ENCODE measurements at regions not wholly inside any gene's neighbourhood (a gene's known extent, or its start where the extent isn't known, plus 50 kb on each side); places are given as distances from the start of the nearest gene placed in this dataset.

DNA sequence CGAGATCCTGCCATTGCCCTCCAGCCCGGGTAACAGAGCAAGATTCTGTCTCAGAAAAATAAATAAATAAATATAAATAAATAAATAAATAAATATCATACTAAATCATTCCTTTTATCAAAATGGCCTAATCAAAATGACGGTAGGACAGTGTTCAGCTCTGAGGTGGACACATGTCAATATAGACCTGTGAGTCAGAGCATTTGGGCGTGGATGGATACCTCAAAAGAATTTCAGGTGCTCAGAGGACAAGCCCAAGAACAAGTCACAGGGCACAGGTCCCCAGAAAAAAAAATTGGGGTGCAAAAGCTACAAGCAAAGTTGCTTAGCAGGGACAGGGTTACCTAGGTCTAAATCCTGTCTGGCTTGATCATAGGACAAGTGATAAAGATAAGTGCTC lies 204.7 kb upstream of the HS3ST1 start:
- DNase-seq (ENCODE audit: low spot score): no peak

GRCh38 chr4:11632483-11632882 lies 203.8 kb upstream of the HS3ST1 start:
- peak; percentile 59 for DNase-seq (ENCODE audit: low spot score)

DNA sequence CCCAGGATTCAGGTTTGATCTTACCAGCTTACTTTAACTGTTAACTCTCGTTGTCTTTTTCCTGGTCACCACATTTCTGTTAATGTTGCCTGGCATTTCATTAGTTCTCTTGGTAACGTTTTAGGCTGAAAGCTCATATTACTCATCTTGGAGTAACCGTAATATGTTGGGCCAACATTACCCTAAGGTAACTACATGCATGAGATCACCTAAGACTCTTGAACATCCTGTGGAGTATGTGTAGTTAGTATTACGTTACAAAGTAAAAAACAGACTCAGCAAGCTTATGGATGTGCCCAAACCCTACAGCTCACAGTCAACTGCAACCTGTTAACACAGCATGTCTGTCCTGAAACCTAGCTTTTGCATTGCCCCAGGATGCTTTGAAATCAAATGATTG lies 203.3 kb upstream of the HS3ST1 start:
- no peak for DNase-seq (ENCODE audit: low spot score)

- DNase-seq (ENCODE audit: low spot score): no peak
Observed at GRCh38 chr4:11631416-11631815, 202.7 kb upstream of the HS3ST1 start.

DNA sequence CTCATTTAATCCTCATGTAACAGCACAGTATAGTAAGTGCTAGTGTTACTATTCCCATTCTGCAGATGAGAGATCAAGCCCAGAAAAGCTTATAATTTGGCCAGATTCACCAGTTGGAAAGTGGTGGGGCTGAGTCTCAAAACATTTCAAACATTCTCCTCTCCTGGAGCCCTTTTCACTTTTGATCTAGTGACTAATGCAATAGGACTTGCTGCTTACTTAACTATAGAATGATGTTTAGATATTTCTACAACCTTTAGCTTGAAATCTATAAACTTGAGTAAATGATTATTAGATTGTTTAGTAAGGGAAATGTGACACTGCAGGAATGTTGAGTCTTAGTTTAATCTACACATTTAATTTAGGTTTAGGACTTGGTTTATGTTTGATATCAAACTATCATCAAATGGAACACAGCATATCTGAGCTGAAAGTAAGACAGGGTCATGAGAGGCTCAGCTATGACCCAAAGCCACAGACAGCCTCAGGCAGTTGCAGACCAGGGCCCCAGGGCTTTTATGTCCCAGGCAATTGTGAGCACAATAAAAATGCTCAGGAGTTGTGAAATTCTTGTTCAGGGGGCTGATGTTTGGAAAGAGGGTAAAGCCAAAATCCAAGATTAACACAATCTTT lies 199.5 kb upstream of the HS3ST1 start:
- DNase-seq (ENCODE audit: low spot score): no peak

- DNase-seq (ENCODE audit: low spot score): no peak
Observed at GRCh38 chr4:11626066-11626465, 197.4 kb upstream of the HS3ST1 start.

DNA sequence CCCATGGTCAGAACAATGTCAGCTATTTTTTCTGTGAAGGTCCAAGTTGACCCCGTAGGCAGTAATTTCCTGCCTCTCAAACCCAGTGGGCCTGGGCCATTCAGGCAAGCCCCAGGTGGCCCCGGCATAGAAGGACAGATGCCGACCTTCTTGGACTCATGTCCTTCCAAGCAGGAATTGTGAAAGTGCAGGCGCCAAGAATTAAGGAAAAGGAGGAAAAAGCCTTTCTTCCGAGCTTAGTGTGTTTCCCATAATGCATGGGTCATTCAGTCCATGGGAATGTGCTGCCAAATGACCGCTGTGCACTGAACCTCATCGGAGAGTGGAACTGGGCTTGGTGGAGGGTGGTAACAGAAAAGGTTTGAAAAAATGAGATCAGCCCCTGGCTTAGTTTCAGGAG lies 196.5 kb upstream of the HS3ST1 start:
- no peak for DNase-seq (ENCODE audit: low spot score)

GRCh38 chr4:11624370-11624769 lies 195.7 kb upstream of the HS3ST1 start:
- no peak for DNase-seq (ENCODE audit: low spot score)

- DNase-seq (ENCODE audit: low spot score): peak; percentile 54
Observed at GRCh38 chr4:11623726-11624037, 195.0 kb upstream of the HS3ST1 start.

DNA sequence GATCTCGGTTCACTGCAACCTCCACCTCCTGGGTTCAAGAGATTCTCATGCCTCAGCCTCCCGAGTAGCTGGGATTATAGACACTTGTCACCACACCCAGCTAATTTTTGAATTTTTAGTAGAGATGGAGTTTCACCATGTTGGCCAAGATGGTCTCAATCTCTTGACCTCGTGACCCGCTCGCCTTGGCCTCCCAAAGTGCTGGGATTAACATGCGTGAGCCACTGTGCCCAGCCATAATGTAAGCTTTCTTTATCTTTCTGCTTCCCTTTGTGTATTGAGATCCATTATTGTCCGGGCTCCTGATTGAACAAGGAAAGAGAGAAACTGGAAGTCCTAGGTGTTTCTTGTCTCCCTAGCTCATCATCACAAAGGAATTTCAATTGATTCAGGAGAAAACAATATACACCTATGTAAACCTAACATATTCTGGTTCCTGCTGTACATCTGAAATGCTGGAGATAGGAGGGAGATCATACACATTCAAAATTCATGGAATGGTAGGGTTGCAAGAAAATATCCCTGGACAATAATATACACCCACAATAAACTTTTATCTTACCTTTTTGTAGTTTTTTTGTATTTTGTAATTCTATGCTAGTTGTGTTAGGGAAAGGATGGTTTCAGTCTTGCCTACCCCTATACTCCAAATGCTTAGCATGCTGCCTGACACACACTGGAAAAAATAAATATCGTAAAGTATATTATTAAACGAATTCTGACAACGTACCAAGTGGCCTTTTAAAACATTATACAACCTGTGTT lies 194.4 kb upstream of the HS3ST1 start:
- no peak for DNase-seq (ENCODE audit: low spot score)

DNA sequence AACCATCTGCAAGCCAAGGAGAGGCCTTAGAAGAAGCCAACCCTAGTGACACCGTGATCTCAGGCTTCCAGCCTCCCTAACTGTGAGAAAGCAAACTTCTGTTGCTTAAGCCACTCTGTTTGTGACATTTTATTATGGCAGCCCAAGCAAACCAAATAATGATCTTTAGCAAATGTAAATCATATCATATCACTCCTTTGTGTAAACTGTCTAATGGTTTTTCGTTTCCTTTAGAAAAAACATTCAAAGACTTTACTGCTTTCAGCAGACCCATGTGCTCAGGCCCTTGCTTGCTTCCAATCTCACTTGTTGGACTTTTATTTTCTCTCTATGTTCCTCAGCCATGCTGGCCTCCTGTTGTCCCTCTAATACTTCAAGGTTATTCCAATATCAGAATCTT lies 192.2 kb upstream of the HS3ST1 start:
- no peak for DNase-seq (ENCODE audit: low spot score)

- no peak for DNase-seq (ENCODE audit: low spot score)
Observed at GRCh38 chr4:11618666-11619282, 190.1 kb upstream of the HS3ST1 start.

GRCh38 chr4:11616856-11617255 lies 188.2 kb upstream of the HS3ST1 start:
- no peak for DNase-seq (ENCODE audit: low spot score)

GRCh38 chr4:11615601-11616000 lies 186.9 kb upstream of the HS3ST1 start:
- no peak for DNase-seq (ENCODE audit: low spot score)

DNA sequence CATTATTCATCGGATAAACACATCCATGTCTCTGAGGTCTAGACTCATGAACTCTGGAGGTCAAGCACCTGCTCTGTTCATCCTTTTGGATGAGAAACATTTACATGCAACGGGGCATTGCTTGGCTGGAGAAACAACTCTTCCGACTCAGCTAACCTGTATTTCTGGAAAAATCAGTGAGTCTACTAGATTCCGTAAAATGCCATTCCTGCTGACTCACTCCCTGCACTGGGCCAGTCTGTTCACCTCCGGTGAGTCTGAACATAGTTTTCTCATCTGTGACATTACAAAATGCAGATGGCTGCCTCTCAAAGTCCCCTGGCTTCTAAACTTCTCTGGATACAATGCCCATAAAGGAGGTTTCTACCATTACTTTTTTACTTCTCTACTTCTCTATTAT lies 185.7 kb upstream of the HS3ST1 start:
- peak; percentile 75 for DNase-seq (ENCODE audit: low spot score)

- DNase-seq (ENCODE audit: low spot score): no peak
Observed at GRCh38 chr4:11611868-11612267, 183.2 kb upstream of the HS3ST1 start.

GRCh38 chr4:11609751-11610150 lies 181.1 kb upstream of the HS3ST1 start:
- DNase-seq (ENCODE audit: low spot score): no peak

DNA sequence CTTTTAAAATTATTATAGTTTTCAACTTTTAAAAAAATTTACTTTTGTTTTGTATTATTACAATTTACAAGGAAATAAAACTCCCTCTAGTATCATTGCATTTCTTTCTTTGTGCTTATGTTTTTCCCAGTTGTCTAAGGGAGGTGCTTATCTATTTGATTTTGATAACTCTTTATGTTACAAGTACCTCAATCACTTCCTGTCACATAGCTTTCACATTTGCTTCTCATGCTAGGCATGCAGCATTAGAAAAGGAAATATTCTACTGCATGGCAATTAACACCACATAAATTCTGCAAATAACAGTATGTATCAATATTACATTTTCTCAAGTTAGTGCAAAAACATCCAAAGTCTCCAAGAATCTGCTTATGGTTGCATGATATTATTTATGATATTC lies 180.3 kb upstream of the HS3ST1 start:
- DNase-seq (ENCODE audit: low spot score): no peak

DNA sequence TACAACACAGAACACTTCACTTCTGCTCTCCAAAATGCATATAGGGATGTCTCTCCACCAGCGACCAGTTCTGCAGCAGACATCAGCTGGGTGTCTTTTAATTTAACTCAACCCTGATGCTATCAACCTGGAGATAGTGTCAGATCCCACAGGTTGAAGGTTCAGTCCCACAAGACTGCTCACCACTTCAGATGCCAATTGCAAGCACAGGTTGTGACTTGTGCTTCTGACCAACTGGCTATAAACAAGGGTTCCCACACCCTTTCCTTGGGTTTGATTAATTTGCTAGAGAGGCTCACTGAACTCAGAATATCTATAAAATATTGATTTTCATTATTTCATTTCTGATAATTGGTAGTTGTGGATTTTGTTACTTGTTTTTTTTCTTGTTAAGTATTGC lies 177.4 kb upstream of the HS3ST1 start:
- no peak for DNase-seq (ENCODE audit: low spot score)

- DNase-seq (ENCODE audit: low spot score): no peak
Observed at GRCh38 chr4:11605597-11605996, 176.9 kb upstream of the HS3ST1 start.

DNA sequence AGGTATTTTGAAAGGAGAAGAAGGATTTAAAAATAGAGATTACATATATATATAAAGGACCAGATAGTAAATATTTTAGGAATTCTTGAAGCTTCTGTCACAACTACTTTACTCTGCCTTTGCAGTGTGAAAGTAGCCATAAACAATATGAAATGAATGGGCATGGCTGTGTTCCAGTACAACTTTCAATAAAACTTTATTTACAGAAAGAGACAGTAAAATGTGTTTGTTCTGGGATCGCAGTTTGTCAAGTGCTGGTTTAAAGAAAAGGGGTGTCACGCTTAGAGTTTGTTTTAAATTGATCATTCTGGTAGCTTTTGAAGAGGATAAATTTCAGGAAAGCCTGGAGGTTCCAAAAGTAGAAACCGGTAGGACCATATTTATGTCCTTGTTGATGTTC lies 176.1 kb upstream of the HS3ST1 start:
- no peak for DNase-seq (ENCODE audit: low spot score)

GRCh38 chr4:11603591-11604194 lies 175.0 kb upstream of the HS3ST1 start:
- no peak for DNase-seq (ENCODE audit: low spot score)
